ENCODE measurements at regions not wholly inside any gene's neighbourhood (a gene's known extent, or its start where the extent isn't known, plus 50 kb on each side); places are given as distances from the start of the nearest gene placed in this dataset.

DNA sequence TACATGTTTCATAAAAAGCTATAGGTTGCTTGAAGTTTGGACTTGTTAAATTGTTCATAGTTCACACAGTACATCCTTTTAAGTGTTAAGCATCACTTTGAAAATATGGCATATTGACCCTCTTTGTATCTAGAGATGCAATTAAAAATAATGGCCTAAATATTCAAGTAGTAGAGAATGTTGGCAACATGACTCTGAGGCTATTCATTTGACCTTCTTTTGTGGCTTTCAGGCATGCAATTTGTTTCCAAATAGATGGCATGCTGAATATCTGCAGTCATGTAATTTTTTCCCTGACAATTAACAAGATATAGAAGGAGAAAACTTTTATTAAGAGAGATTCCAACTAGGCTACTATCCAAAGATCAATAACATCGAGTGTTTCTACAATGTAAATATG, 230.5 kb upstream of the ZRANB2 start:
- no peaks in the 10 kb centered on the region for H3K27me3 ChIP-seq
- DNase-seq = no peak
- H3K4me3 ChIP-seq (ENCODE audit: low read depth, low read length) = no peak overlapping the region
- no peaks in the 10 kb centered on the region for H3K9me3 ChIP-seq
- TF ChIP-seq, protein P1, sequence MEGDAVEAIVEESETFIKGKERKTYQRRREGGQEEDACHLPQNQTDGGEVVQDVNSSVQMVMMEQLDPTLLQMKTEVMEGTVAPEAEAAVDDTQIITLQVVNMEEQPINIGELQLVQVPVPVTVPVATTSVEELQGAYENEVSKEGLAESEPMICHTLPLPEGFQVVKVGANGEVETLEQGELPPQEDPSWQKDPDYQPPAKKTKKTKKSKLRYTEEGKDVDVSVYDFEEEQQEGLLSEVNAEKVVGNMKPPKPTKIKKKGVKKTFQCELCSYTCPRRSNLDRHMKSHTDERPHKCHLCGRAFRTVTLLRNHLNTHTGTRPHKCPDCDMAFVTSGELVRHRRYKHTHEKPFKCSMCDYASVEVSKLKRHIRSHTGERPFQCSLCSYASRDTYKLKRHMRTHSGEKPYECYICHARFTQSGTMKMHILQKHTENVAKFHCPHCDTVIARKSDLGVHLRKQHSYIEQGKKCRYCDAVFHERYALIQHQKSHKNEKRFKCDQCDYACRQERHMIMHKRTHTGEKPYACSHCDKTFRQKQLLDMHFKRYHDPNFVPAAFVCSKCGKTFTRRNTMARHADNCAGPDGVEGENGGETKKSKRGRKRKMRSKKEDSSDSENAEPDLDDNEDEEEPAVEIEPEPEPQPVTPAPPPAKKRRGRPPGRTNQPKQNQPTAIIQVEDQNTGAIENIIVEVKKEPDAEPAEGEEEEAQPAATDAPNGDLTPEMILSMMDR (IDR thresholded peaks at IDR 0.05; ENCODE audit: low read depth, low read length) = no peak
- H3K4me1 ChIP-seq = no peaks in the 10 kb centered on the region
- H3K36me3 ChIP-seq = no peaks in the 10 kb centered on the region

DNA sequence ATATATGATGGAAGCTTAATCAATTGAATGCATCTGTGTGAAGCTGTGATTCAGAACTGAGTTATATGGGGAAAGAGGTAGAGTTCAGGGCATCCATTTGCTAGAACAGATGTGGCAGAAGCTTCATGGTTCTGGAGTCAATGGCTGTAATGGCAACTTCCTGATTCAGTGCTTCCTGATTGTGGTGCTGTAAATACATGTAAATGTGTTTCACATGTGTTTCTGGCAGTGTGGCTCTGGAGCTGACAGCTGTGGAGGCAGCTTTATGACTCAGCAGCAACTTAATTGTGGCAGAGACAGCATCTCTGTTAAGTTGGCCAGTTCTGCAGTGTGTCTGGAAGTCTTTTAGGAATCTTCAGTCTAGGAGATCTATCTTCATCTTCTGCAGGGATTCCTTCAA, 226.6 kb upstream of the ZRANB2 start:
- DNase-seq = no peak
- no peaks in the 10 kb centered on the region for H3K27me3 ChIP-seq
- H3K9me3 ChIP-seq = no peaks in the 10 kb centered on the region
- no peaks in the 10 kb centered on the region for H3K36me3 ChIP-seq
- TF ChIP-seq, protein P1 (IDR thresholded peaks at IDR 0.05; ENCODE audit: low read depth, low read length) = no peak
- no peaks in the 10 kb centered on the region for H3K4me1 ChIP-seq
- H3K4me3 ChIP-seq (ENCODE audit: low read depth, low read length) = no peak overlapping the region

DNA sequence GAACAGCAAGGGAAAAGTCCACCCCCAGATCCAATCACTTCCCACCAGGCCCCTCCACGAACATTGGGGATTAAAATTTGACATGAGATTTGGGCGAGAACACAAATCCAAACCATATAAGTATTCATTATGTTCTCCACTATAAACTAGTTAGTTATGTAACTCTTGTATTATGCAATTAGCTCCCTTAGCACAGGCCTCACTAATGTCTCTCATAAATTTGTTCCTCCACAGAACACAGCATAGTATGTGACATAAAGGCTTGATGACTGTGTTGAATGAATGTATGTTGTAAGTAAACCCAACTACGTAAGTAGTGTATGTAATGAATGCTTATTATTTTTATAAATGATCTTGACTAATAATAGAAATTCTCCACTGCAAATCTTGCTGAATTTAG, 223.3 kb upstream of the ZRANB2 start:
- H3K4me3 ChIP-seq (ENCODE audit: low read depth, low read length) = no peak overlapping the region
- no peaks in the 10 kb centered on the region for H3K4me1 ChIP-seq
- no peaks in the 10 kb centered on the region for H3K9me3 ChIP-seq
- TF ChIP-seq, protein P1 (IDR thresholded peaks at IDR 0.05; ENCODE audit: low read depth, low read length) = no peak
- H3K27me3 ChIP-seq = no peaks in the 10 kb centered on the region
- no peaks in the 10 kb centered on the region for H3K36me3 ChIP-seq
- DNase-seq = no peak

DNA sequence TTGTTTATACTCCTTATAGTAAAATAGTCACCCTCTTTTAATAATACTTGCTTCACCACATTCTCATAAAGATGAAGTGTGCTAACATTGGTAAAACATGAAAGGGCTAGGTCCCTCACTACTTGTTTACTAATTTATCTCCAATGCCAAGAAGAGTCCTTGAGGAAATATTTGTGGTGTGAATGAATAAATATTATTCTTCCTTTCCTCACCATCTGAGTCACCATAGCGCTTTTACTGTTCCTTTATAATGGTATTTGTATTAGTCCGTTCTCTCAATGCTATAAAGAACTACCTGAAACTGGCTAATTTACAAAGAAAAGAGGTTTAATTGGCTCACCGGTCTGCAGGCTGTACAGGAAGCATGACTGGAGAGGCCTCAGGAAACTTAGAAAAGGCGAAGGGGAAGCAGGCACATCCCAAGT, 222.8 kb upstream of the ZRANB2 start:
- Histone ChIP-seq H3K9me3 (no peaks in the 10 kb centered on the region), H3K4me3 (ENCODE audit: low read depth, low read length) (no peak overlapping the region), H3K36me3 (no peaks in the 10 kb centered on the region), H3K27me3 (no peaks in the 10 kb centered on the region), H3K4me1 (no peaks in the 10 kb centered on the region)
- TF ChIP-seq, protein P1 (IDR thresholded peaks at IDR 0.05; ENCODE audit: low read depth, low read length) = no peak
- no peak for DNase-seq

DNA sequence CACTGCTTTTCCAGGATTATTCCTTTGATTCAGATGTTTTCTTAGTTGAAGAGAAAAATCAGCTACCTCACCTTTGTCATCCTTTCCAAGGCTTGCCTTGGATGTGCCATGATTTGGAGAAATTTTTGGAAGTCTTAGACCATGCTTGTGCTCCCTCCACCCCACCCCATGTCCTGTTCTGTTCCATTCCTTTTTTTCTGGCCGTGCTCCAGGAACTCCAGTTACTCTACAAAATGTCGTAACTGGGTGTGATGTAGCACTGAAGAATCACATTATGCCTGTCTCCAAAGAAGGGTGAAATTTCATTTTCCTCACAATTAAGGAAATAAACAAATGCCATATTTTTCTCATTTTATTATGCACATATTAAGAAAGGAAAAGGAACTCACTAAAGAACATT, 217.8 kb upstream of the ZRANB2 start:
- Histone ChIP-seq H3K27me3 (no peaks in the 10 kb centered on the region), H3K9me3 (no peaks in the 10 kb centered on the region), H3K4me3 (ENCODE audit: low read depth, low read length) (no peak overlapping the region), H3K4me1 (no peaks in the 10 kb centered on the region), H3K36me3 (no peaks in the 10 kb centered on the region)
- TF ChIP-seq, protein P1 (IDR thresholded peaks at IDR 0.05; ENCODE audit: low read depth, low read length) = no peak
- no peak for DNase-seq

DNA sequence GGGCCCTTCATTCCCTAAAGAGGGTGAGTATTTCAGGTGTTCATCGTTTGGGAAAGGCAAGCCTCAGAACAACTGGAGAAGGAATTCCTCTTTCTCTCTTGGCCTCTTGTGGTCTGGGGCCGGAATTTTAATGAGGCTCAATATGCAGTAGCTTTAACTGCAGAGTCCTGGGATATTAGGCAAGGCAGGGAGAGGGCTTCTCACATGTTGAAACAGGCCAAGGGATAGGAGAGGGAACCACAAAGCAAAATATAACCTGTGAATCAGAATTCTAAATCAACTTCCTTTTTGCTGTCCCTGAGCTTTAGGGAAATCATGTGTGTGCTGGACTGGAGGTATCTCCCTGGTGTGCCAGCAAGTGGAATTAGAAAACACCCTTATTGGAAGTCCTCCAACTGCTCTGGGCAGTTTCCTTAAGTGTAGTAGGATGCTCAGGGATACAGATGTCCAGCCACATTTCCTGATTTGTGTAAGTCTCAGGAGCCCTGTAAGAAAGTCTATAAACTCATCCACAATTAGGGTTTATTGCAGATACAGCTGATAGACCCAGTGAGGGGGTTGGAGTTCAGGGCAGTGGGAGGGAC, 215.8 kb upstream of the ZRANB2 start:
- DNase-seq = no peak
- H3K36me3 ChIP-seq = no peaks in the 10 kb centered on the region
- TF ChIP-seq, protein P1 (IDR thresholded peaks at IDR 0.05; ENCODE audit: low read depth, low read length) = no peak
- no peaks in the 10 kb centered on the region for H3K4me1 ChIP-seq
- H3K4me3 ChIP-seq (ENCODE audit: low read depth, low read length) = no peak overlapping the region
- H3K27me3 ChIP-seq = no peaks in the 10 kb centered on the region
- H3K9me3 ChIP-seq = no peaks in the 10 kb centered on the region
